Stomach (tissue), 4 donors: ENCODE measurements at regions not wholly inside any gene's neighbourhood (a gene's known extent, or its start where the extent isn't known, plus 50 kb on each side); places are given as distances from the start of the nearest gene placed in this dataset.

Experiments used
- EP300 ChIP-seq: sonication (generic); formaldehyde crosslinking; IDR thresholded peaks from one replicate; pipeline ENCODE4 v1.6.1; 2017; ENCODE audit warnings: antibody characterized with exemption
- TF ChIP-seq, protein P1 (sequence below), 7 experiments: fragments of 450-650 bp in 4 of 7; fragments of 200-600 bp in 3 of 7; sonication (generic) in 3 of 7; IDR thresholded peaks; one replicate each; pipeline ENCODE4 v1.5.1; 2016 to 2019; ENCODE audit warnings: antibody characterized with exemption in 7 of 7, control low read depth in 2 of 7, mild to moderate bottlenecking in 1 of 7

GRCh38 chr2:2764001-2764355 is 432.9 kb upstream of the MYT1L start:
- TF ChIP-seq, protein P1, sequence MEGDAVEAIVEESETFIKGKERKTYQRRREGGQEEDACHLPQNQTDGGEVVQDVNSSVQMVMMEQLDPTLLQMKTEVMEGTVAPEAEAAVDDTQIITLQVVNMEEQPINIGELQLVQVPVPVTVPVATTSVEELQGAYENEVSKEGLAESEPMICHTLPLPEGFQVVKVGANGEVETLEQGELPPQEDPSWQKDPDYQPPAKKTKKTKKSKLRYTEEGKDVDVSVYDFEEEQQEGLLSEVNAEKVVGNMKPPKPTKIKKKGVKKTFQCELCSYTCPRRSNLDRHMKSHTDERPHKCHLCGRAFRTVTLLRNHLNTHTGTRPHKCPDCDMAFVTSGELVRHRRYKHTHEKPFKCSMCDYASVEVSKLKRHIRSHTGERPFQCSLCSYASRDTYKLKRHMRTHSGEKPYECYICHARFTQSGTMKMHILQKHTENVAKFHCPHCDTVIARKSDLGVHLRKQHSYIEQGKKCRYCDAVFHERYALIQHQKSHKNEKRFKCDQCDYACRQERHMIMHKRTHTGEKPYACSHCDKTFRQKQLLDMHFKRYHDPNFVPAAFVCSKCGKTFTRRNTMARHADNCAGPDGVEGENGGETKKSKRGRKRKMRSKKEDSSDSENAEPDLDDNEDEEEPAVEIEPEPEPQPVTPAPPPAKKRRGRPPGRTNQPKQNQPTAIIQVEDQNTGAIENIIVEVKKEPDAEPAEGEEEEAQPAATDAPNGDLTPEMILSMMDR (IDR thresholded peaks at IDR 0.05): no peak
- no peak for TF ChIP-seq EP300
